ENCODE measurements at regions not wholly inside any gene's neighbourhood (a gene's known extent, or its start where the extent isn't known, plus 50 kb on each side); places are given as distances from the start of the nearest gene placed in this dataset.

DNA sequence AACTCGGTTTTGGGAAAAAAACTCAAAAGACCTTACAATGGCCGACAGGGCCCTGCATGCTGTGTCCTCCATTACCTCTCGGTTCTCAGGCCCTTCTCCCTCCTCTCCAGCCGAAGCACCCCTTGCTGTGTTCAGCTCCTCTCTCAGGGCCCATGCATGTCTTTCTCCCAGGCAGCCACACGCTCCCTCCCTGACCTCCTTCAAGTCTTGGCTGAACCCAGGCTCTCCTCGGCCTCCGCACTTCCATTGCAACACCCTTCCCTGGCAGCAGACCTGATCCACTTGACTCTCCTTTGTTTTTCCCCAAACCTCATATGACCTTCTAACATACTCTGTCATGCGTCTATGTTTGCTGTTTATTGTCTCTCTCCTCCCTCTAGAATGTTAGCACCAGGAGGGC lies 114.0 kb downstream of the CYP26B1 start:
- TF ChIP-seq, protein P1, sequence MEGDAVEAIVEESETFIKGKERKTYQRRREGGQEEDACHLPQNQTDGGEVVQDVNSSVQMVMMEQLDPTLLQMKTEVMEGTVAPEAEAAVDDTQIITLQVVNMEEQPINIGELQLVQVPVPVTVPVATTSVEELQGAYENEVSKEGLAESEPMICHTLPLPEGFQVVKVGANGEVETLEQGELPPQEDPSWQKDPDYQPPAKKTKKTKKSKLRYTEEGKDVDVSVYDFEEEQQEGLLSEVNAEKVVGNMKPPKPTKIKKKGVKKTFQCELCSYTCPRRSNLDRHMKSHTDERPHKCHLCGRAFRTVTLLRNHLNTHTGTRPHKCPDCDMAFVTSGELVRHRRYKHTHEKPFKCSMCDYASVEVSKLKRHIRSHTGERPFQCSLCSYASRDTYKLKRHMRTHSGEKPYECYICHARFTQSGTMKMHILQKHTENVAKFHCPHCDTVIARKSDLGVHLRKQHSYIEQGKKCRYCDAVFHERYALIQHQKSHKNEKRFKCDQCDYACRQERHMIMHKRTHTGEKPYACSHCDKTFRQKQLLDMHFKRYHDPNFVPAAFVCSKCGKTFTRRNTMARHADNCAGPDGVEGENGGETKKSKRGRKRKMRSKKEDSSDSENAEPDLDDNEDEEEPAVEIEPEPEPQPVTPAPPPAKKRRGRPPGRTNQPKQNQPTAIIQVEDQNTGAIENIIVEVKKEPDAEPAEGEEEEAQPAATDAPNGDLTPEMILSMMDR (IDR thresholded peaks at IDR 0.05): no peak
- no peak for TF ChIP-seq POLR2A (IDR thresholded peaks at IDR 0.05)

Data from heart left ventricle (tissue), 13 donors.